Tibial nerve (tissue), 4 donors: ENCODE measurements at regions not wholly inside any gene's neighbourhood (a gene's known extent, or its start where the extent isn't known, plus 50 kb on each side); places are given as distances from the start of the nearest gene placed in this dataset.

Source experiments
- EP300 ChIP-seq, 2 donors: sonication (generic); formaldehyde crosslinking; IDR thresholded peaks; one replicate each; pipeline ENCODE4 v1.6.1; 2017; ENCODE audit warnings: antibody characterized with exemption in 2 of 2, mild to moderate bottlenecking in 1 of 2
- POLR2A ChIP-seq, 2 donors: fragments of 450-650 bp; IDR thresholded peaks; one replicate each; pipeline ENCODE4 v1.6.1; 2017; ENCODE audit warnings: antibody characterized with exemption in 2 of 2, mild to moderate bottlenecking in 2 of 2, moderate library complexity in 2 of 2
- TF ChIP-seq, protein P1 (sequence below), 5 experiments: fragments of 200-600 bp in 3 of 5; fragments of 450-650 bp in 2 of 5; sonication (generic) in 3 of 5; IDR thresholded peaks; one replicate each; pipeline ENCODE4 v1.5.1; 2016 to 2019; ENCODE audit warnings: antibody characterized with exemption in 5 of 5, mild to moderate bottlenecking in 3 of 5, moderate library complexity in 2 of 5

DNA sequence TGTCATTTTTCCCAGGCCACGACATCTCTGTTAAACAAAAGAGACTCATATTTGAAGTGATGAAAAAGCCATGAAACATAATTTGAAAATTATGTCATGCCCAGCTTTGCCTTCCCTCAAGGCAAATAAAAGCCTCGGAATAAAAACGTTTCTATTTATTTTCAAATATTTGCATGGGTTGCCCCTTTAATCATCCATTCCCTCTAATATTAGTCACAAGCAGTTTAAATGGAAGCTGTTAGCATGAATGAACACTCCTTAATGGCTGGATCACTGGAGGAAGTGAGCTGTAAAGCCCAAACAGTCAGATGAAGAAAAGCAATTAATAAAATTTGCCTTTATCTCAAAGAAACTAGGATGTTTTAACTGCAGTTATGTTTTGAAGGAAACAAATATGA lies 69.3 kb upstream of the STMND1 start:
- TF ChIP-seq POLR2A (IDR thresholded peaks at IDR 0.05) (no peak), EP300 (IDR thresholded peaks at IDR 0.05) (no peak)
- TF ChIP-seq, protein P1, sequence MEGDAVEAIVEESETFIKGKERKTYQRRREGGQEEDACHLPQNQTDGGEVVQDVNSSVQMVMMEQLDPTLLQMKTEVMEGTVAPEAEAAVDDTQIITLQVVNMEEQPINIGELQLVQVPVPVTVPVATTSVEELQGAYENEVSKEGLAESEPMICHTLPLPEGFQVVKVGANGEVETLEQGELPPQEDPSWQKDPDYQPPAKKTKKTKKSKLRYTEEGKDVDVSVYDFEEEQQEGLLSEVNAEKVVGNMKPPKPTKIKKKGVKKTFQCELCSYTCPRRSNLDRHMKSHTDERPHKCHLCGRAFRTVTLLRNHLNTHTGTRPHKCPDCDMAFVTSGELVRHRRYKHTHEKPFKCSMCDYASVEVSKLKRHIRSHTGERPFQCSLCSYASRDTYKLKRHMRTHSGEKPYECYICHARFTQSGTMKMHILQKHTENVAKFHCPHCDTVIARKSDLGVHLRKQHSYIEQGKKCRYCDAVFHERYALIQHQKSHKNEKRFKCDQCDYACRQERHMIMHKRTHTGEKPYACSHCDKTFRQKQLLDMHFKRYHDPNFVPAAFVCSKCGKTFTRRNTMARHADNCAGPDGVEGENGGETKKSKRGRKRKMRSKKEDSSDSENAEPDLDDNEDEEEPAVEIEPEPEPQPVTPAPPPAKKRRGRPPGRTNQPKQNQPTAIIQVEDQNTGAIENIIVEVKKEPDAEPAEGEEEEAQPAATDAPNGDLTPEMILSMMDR (IDR thresholded peaks at IDR 0.05), result no peak
